ENCODE measurements at regions not wholly inside any gene's neighbourhood (a gene's known extent, or its start where the extent isn't known, plus 50 kb on each side); places are given as distances from the start of the nearest gene placed in this dataset.
"Not testable (repeated sequence)": the region's sequence is repeated elsewhere in the genome, so short reads cannot be mapped to it uniquely, and the experiment has no call there.

DNA sequence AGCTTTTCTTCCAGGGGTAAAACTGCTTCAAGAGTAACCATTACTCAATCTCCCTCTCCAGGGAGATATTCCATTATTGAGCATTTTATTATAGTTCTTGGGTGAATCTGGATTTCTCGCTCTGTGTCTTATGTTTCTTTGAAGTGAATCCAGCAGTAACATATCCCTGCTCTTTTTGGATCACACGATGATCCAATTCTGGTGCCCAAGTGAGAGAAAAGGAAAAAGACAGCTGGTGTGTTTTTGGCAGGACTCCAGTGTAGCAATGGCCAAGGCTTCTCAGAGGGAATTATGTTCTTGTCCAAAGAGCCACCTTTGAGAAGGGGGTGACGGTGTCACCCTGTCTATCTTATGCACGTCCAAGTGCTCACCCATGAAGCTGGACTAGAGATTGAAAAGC, 140.3 kb upstream of the ERRFI1 start:
- no peak for FAIRE-seq

DNA sequence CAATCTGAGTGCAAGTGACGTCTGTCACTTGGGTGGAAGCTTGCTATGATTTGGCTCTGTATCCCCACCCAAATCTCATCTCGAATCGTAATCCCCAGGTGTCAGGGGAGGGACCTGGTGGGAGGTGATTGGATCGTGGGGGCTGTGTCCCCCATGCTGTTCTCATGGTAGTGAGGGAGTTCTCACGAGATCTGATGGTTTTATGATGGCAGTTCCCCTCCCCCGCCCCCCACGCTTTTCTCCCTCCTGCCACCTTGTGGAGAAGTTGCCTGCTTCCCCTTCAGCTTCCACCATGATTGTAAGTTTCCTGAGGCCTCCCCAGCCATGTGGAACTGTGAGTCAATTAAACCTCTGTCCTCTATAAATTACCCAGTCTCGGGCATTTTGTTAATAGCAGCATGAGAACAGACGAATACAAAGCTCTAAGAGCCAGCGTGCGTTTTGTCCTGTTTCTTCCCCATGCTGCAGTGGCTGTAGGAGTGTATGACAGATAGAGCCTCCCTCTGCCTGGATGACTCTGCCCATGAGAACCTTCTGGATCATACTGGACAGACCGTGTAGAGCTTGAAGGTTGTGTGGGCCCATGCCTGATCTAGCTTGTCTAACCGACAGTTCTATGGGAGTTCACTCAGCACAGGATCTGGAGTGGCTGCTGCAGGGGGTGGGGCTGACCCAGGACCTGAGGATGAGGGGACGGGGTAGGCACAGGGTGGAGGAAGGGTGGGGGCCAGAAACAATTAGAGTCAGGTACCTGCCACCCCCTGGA, 139.7 kb upstream of the ERRFI1 start:
- no peak for FAIRE-seq

DNA sequence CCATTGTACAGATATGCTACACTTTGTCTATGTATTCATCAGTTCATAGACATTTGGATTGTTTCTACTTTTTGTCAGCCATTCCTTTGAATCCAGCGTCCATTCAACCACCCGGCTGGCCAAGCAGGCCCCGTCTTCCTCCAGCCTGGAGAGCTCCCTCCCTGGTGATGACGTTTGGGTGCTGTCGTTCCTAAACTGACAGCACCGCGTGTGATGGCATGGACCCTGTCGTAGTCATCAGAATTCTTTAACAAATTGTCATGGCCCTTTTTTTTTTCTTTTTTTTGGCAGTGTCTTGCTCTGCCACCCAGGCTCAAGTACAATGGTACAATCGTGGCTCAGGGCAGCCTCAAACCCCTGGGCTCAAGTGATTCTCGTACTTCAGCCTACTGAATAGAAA, 138.6 kb upstream of the ERRFI1 start:
- no peak for FAIRE-seq

DNA sequence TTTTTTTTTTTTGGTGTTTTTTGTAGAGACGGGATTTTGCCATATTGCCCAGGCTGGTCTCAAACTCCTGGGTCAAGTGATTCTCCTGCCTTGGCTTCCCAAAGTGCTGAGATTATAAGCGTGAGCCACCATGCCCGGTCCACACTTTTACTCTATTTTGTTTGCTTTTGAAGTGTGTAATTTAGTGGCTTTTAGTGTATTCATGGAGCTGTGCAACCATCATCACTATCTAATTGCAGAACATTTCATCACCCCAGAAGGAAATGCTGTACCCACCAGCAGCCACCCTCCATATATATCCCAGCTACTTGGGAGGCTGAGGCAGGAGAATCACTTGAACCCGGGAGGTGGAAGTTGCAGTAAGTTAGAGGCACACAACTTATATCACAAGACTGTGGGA, 136.9 kb upstream of the ERRFI1 start:
- FAIRE-seq, result no peak

DNA sequence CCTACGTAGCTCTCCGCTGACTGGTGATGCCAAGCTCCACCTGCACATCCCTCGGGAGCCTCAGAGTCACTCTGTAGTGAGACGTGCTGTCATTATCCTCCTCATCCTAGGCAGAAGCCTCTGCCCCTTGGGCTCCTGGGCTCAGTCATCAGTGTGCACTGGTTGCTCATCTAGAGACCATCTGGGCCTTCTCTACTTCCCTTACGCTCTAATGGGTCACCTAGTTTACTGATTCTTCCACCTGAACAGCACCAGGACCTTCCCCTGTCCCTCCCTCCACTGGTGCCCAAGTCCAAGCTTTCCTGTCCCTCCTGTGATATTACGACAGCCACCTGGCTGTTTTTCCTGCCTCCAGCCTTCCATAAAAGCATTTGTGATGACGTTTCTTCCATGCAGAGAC, 136.1 kb upstream of the ERRFI1 start:
- FAIRE-seq, result no peak

DNA sequence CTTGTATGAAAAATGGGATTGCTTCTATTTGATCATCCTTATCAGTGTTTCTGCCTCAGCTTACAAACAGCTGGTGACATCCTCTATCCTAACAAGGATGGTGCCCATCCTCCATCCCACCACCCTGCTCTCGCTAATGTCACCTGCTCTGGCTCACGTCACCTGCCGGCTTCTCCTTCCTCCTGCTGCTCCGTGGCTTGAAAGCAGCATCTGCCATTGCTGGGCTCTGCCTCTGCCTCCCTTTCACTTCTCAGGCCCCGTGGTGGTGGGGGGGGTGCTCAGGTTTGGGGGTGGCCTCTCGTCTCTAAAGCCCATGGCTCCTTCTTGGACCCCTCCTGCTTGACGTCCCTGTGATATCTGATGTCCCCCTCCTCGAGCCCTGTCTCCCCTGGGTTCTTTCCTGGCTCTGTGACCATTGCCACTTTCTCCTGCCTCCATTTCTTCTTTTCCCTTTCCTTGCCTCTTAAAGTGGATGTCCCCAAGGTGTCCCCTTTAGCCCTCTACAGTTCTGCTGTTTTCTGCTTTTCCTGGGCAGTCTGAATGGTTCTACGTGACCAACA, 135.5 kb upstream of the ERRFI1 start:
- FAIRE-seq, result no peak

DNA sequence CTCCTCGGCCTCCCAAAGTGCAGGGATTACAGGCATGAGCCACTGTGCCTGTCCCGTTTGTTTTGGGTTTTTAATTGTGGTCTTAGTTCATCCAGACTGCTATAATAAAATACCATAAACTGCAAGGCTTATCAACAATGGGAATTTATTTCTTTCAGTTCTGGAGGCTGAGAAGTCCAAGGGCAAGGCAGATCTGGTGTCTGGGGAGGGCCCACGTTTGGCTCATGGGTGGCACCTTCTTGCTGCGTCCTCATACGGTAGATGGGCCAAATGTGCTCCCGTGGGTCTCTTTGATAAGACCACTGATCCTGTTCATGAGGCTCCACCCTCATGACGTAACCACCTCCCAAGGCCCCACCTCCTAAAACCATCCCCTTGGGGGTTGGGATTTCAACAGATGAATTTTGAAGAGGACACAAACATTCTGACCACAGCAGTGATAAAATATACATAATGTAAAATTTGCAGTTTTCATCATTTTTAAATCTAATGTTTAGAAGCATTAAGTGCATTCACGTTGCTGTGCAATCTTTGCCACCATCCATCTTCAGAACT, 133.4 kb upstream of the ERRFI1 start:
- no peak for FAIRE-seq

DNA sequence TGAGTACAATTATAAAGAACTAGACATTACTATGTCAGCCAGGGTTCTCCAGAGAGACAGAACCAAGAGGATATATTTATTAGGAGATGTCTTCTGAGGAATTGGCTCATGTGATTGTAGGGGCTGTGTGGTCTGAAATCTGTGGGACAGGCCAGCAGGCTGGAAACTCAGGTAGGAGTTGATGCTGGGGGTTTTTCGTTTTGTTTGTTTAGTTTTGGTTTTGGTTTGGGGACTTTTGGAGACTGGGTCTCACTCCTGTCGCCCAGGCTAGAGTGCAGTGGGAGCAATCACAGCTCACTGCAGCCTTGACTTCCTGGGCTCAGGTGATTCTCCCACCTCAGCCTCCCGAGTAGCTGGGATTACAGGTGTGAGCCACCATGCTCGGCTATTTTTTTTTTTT, 132.9 kb upstream of the ERRFI1 start:
- FAIRE-seq, result no peak

DNA sequence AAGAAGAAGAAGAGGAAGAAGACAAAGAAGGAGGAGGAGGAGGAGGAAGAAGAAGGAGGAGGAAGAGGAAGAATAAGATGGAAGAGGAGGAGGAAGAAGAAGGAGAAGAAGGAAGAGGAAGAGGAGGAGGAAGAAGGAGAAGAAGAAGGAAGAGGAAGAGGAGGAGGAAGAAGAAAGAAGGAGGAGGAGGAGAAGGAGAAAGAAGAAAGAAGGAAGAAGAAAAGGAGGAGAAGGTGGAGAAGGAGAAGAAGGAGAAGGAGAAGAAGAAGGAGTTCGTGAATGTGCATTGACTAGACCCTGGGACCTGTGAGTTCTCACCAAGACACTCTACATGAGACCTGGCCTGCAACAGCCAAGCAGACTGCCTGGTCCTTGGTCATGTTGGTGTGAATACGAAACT, 131.7 kb upstream of the ERRFI1 start:
- FAIRE-seq, result no peak

DNA sequence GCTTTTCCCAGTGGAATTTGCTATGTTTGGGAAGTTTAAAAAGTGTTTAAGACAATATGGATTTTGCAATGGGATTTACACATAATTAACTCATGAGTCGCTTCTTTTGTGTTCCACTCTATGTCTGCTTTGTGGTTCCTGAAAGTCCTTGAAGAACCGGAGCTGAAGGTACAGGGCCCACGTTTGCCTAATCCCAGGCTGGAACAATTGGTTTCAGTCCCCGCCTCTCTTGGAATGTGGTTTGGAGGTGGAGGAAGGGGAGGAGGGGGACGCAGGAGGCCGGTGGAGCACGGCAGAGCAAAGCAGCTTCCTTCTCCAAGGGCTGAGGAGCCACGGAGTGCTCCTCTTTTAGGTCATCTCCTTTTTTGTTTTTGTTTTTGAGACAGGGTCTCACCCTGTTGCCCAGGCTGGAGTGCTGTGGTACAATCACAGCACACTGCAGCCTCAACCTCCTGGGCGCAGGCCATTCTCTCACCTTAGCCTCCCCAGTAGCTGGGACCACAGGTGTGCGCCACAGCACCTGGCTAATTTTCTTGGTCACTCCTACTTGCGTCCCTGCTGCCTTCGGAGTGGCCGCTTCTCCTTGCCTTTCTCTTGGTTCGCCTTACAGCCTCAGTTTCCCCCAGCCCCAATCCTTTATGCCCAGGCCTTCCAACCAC, 129.5 kb upstream of the ERRFI1 start:
- no peak for FAIRE-seq

DNA sequence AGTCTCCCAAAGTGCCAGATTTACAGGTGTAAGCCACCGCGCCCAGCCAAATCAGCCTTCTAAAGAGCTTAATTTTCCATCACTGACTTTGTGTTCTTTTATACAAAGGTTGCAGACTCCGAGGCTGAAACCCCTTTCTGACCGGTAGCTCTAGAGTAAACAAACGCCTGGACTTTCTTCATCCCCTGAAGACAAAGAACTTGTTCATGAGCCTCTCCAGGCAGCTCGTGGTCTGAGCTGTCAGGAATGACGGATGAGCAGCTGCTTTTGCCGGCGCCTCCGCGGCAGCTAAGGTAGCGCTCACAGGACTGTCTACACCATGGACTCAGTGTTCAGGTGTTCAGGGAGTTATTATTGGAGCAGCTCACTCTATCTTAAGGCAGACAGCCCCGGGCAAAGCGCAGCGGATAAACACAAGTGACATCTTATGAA, 128.5 kb upstream of the ERRFI1 start:
- FAIRE-seq, result no peak

DNA sequence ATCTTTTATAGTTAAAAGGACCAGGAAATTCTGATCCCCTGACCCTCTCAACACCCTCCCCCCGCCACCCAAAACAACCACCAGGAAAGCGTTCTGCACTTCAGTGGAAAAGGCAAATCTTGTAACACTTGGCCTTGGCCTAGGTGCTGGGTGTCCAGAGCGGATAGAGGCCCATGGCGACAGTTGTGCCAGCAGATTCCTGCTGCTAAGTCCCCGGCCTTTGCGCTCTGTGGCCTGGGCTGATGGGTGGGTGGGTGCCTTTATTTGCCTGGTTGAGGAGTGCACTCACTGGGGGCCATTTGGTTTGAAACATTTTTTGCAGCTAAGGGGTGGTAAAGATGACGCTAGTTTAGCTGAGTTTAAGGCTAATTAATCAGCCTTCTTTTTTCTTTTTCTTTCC, 127.9 kb upstream of the ERRFI1 start:
- no peak for FAIRE-seq

DNA sequence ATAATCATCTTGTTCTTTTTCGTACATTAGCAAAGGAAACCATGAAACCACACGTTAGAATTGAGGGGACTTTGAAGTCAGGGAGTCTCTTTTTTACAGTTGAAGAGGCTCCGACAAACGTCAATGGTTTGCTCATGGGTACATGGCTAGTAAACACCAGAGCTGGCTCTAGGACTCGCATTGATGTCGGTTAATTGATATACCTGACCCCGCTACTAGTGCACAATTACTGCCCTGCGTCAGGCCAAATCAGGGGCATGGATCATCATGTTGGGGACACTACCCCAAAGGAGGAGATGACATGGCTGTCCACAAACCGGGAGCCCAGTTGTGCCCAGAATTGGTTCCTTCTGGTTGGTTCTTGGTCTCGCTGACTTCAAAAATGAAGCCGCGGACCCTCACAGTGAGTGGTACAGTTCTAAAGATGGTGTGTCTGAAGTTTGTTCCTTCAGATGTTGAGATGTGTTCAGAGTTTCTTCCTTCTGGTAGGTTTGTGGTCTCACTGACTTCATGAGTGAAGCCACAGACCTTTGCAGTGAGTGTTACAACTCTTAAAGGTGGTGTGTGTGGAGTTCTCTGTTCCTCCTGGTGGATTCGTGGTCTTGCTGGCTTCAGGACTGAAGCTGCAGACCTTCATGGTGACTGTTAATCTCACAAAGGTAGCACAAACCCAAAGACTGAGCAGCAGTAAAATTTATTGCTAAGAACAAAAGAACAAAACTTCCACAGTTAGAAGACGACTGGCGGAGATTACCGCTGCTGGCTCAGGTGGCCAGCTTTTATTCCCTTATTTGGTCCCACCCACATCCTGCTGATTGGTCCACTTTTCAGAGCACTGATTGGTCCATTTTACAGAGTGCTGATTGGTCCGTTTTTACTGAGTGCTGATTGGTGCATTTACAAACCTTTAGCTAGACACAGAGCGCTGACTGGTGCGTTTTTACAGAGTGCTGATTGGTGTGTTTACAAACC, 126.9 kb upstream of the ERRFI1 start:
- FAIRE-seq, result no peak

DNA sequence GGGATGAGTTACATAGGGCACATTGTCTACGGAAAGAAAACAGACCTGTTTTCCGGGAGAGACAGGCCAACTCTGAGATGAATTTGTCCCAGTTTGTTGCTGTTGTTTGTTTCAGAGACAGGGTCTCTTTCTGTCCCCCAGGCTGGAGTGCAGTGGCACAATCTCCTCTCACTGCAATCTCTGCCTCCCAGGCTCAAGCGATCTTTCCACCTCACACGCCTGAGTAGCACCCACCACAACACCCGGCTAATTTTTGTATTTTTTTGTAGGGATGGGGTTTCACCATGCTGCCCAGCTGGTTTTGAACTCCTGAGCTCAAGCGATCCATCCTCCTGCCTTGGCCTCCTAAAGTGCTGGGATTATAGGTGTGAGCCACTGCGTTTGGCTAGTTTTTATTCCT, 125.5 kb upstream of the ERRFI1 start:
- no peak for FAIRE-seq

DNA sequence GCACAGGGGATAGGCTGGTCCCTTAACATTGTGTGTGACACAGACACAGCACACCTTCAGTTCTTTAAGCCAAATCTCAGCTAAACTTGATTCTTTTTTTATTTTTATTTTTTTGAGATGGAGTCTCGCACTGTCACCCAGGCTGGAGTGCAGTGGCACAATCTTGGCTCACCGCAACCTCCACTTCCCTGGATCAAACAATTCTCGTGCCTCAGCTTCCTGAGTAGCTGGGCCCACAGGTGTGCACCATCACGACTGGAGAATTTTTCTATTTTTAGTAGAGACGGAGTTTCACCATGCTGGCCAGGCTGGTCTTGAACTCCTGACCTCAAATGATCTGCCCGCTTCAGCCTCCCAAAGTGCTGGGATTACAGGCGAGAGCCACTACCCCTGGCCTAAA, 123.6 kb upstream of the ERRFI1 start:
- not testable (repeated sequence) for FAIRE-seq

DNA sequence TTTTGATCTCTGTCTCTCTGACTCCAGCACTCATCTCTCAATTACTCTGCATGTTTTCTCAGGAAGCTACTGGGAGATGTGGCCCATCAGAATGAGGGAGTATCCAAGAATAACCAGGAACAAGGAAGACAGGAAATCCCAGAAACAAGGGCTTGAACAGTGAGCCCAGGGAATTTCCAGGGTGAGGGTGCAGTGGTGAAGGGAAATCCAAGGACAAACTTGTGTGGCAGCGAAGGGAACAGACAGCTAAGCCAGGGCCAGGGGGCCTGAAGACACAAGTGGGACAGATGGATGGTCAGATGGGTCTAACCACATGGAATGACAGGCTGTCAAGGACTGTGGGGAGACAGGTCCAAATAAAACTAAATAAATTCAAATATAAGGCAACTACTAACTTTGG, 121.8 kb upstream of the ERRFI1 start:
- no peak for FAIRE-seq

DNA sequence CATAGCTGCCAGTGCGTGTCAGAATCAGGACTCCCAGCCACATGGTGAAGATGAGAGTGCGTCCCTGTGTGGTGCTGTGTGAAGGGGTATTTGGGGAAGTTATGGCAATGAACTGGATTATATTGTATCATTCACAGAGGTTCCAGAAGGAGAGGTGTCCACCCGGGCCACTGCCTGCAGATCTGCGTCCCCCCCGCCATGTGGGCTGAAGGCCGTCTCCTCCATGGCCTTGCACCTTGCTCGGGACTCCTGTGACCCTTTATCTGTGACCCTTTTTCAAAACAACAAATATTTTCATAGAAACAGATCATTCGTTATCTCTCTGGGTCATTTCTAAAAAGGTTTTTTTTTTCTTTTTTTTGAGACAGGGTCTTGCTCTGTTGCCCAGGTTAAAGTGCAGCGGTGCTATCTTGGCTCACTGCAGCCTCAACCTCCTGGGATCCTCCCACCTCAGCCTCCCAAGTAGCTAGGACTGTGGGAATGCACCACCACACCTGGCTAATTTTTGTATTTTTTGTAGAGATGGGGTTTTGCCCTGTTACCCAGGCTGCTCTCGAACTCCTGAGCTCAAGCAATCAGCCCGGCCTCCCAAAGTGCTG, 120.2 kb upstream of the ERRFI1 start:
- no peak for FAIRE-seq

DNA sequence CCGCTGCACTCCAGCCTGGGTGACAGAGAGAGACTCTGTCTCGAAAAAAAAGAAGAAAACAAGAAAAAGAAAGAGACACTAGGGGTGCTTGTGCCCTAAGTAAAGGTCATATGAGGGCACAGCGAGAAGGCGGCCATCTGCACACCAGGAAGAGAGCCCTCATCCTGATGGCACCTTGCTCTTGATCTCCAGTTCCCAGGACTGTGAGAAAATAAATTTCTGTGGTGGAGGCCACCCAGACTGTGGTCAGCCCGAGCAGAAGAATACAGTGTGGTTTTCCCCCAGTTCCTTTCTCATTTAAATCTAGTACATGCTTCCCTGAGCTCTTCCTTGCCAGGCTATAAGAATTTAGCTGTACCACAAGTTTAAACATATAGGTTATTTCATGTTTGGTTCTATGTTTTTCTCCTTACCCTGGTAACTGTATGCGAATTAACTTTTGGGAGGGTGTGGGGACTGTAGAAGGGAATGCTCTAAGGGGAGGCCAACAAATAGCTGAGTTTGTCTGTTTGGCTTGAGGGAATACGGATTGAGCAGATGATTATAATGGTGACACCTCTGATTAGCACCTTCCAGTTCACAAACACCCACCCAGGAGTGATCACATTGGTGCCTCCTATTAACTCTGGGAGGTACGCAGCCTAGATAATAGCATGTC, 119.6 kb upstream of the ERRFI1 start:
- FAIRE-seq, result no peak

DNA sequence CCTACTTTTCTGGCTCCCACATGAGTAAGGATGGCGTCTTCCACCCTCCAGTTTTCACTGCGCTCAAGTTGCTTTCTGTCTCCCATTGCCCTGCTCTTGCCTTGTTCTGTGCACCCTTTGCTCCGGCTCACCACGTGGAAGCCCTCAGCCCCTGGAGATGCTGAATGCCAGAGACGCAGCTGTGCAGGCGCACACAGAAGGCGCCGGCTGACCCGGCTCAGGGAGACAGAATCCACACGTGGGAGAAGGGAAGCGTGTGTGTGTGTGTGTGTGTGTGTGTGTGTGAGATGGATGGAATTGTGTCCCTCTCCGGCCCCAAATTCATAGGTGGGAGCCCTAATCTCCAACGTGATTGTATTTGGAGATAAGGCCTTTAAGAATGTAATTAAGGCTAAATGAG, 118.2 kb upstream of the ERRFI1 start:
- no peak for FAIRE-seq

DNA sequence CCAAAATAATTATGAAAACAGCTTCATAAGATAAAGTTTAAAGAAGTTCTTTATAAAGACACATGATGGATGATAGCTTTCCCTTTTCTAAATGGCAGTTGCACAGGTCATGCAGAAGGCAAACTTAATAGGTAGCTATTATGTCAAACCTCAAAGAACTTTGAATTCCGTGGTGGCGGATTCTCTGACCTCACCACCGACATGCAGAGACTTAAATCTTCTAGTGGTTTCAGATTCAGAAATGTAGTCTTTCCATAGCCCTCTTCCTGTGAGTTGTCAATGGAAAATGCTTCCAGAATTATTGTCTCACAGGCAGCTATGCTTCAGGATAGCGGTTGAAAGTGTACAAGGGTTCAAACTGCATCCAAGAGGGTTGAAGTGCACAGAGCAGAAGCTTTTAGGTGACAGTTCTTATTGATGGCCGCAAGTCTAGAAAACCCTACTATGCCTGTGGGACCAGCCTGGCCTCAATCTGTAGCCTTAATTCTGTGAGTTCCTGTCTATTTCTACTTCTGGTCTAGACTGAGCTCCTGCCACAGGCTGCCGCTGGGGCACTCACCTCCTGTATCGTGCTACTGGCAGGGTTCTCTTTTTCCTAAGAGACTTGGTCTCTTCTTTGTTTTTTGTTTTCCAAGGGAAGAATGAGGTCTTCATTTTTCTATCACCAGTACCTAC, 117.0 kb upstream of the ERRFI1 start:
- no peak for FAIRE-seq

DNA sequence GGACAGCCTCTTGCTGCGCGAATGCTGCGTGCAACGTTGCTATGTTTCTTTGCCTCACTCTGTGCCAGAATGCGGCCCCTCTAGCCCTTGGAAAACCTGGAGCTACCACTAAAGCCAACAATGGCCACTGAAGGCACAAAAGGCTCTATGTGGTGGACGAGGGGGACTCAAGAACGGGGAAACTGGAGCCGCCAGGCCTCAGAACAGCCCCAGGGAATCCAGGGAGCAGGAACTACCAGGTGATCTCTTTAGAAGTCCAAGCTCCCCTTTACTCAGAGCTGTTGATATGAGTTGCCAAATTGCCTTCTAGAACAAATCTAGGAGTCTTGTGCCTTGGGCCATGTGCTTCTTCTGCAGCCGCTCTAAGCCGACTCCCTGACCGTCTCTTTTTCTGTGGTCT, 113.8 kb upstream of the ERRFI1 start:
- FAIRE-seq, result no peak
